ENCODE measurements at regions not wholly inside any gene's neighbourhood (a gene's known extent, or its start where the extent isn't known, plus 50 kb on each side); places are given as distances from the start of the nearest gene placed in this dataset.

DNA sequence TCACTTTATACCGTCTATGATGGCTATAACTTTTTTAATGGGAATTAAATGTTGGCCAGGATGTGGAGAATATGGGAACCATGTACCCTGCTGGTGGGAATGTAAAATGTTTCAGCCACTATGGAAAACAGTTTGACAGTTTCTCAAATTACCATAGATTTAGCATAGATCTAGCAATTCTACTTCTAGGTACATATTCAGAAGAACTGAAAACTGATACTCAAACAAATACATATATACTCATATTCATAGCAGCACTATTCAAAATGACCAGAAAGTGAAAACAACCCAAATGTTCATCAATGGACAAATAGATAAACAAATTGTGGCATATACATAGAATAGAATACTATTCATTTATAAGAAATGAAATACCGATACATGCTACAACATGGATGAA is 539.4 kb downstream of the IGSF11 start:
- Histone ChIP-seq H3K4me1 (ENCODE audit: insufficient read depth, low read length) (no peaks in the 10 kb centered on the region), H3K79me2 (ENCODE audit: low read length) (no peaks in the 10 kb centered on the region), H3K9me3 (ENCODE audit: low read length) (peaks cover 21% of the 10 kb centered on the region), H2AFZ (ENCODE audit: low read length) (no peak overlapping the region), H3F3A (ENCODE audit: low read length, unreplicated experiment) (no peaks in the 10 kb centered on the region), H3K9me2 (replicated peaks; ENCODE audit: low read length) (no peaks in the 10 kb centered on the region), H3K9ac (ENCODE audit: low read length) (no peak overlapping the region), H4K20me1 (ENCODE audit: low read length) (no peaks in the 10 kb centered on the region), H3K4me2 (ENCODE audit: low read length) (no peak overlapping the region), H3K27ac (ENCODE audit: low read length) (no peak overlapping the region), H3K27me3 (ENCODE audit: low read length) (no peaks in the 10 kb centered on the region), H3K4me3 (ENCODE audit: low read length) (no peak overlapping the region), H3K36me3 (ENCODE audit: low read depth, low read length) (no peaks in the 10 kb centered on the region)
- no TSS peak for BruUV-seq (replicated peaks)
- CTCF ChIA-PET: no interaction called here
- POLR2A ChIA-PET (ENCODE audit: unreplicated experiment): no interaction called here
- no peak for ATAC-seq
- TF ChIP-seq, protein P1, sequence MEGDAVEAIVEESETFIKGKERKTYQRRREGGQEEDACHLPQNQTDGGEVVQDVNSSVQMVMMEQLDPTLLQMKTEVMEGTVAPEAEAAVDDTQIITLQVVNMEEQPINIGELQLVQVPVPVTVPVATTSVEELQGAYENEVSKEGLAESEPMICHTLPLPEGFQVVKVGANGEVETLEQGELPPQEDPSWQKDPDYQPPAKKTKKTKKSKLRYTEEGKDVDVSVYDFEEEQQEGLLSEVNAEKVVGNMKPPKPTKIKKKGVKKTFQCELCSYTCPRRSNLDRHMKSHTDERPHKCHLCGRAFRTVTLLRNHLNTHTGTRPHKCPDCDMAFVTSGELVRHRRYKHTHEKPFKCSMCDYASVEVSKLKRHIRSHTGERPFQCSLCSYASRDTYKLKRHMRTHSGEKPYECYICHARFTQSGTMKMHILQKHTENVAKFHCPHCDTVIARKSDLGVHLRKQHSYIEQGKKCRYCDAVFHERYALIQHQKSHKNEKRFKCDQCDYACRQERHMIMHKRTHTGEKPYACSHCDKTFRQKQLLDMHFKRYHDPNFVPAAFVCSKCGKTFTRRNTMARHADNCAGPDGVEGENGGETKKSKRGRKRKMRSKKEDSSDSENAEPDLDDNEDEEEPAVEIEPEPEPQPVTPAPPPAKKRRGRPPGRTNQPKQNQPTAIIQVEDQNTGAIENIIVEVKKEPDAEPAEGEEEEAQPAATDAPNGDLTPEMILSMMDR (conservative IDR thresholded peaks at IDR 0.05; ENCODE audit: low read depth, low read length): no peak
- TF ChIP-seq EZH2 (IDR thresholded peaks at IDR 0.05; ENCODE audit: low read length, unreplicated experiment) (no peak), EZH2phosphoT487 (IDR thresholded peaks at IDR 0.05; ENCODE audit: borderline replicate concordance, low read length) (no peak)
- no peak for DNase-seq
- intact Hi-C loops (cut with micrococcal nuclease): no loop called here

- CTCF ChIA-PET: no interaction called here
- DNase-seq: no peak
- H4K20me1 ChIP-seq (ENCODE audit: low read length): no peaks in the 10 kb centered on the region
- BruUV-seq (replicated peaks): no TSS peak
- no peak overlapping the region for H2AFZ ChIP-seq (ENCODE audit: low read length)
- ATAC-seq: no peak
- POLR2A ChIA-PET (ENCODE audit: unreplicated experiment): no interaction called here
- no peaks in the 10 kb centered on the region for H3K4me1 ChIP-seq (ENCODE audit: insufficient read depth, low read length)
- no peaks in the 10 kb centered on the region for H3K36me3 ChIP-seq (ENCODE audit: low read depth, low read length)
- H3K9me3 ChIP-seq (ENCODE audit: low read length): peaks cover 26% of the 10 kb centered on the region
- H3K79me2 ChIP-seq (ENCODE audit: low read length): no peaks in the 10 kb centered on the region
- no peak overlapping the region for H3K4me2 ChIP-seq (ENCODE audit: low read length)
- no peak overlapping the region for H3K27ac ChIP-seq (ENCODE audit: low read length)
- no peak overlapping the region for H3K9ac ChIP-seq (ENCODE audit: low read length)
- intact Hi-C loops (cut with micrococcal nuclease): no loop called here
- no peaks in the 10 kb centered on the region for H3F3A ChIP-seq (ENCODE audit: low read length, unreplicated experiment)
- H3K9me2 ChIP-seq (replicated peaks; ENCODE audit: low read length): no peaks in the 10 kb centered on the region
- H3K4me3 ChIP-seq (ENCODE audit: low read length): no peak overlapping the region
- TF ChIP-seq, protein P1 (conservative IDR thresholded peaks at IDR 0.05; ENCODE audit: low read depth, low read length): no peak
- no peak for TF ChIP-seq EZH2 (IDR thresholded peaks at IDR 0.05; ENCODE audit: low read length, unreplicated experiment)
- no peak for TF ChIP-seq EZH2phosphoT487 (IDR thresholded peaks at IDR 0.05; ENCODE audit: borderline replicate concordance, low read length)
- no peaks in the 10 kb centered on the region for H3K27me3 ChIP-seq (ENCODE audit: low read length)
Measured at GRCh38 chr3:118497274-118497673, 537.4 kb downstream of the IGSF11 start.

DNA sequence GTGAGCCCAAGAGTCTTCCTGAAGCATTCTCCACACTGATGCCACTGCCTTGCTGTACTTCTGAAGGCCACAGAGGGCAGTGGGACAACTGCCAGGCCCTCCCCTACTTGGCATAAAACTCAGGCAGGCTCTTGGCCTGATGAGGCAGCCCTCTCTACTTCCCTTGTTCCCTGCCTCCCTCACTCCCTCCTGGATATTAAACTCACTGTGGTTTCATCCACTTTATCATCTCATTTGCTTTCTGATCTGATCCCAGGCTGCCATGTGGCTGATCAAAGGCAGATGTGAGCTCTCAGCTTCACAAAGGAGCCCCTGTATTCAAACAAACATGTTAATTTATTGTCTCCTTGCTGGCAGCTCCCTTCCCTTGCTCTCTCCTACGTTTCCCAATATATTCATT is 533.5 kb downstream of the IGSF11 start:
- no peak overlapping the region for H2AFZ ChIP-seq (ENCODE audit: low read length)
- intact Hi-C loops (cut with micrococcal nuclease): no loop called here
- no peaks in the 10 kb centered on the region for H4K20me1 ChIP-seq (ENCODE audit: low read length)
- no TSS peak for BruUV-seq (replicated peaks)
- no peaks in the 10 kb centered on the region for H3F3A ChIP-seq (ENCODE audit: low read length, unreplicated experiment)
- TF ChIP-seq EZH2 (IDR thresholded peaks at IDR 0.05; ENCODE audit: low read length, unreplicated experiment) (no peak), EZH2phosphoT487 (IDR thresholded peaks at IDR 0.05; ENCODE audit: borderline replicate concordance, low read length) (no peak)
- TF ChIP-seq, protein P1 (conservative IDR thresholded peaks at IDR 0.05; ENCODE audit: low read depth, low read length): no peak
- DNase-seq (peak; percentile 27), ATAC-seq (no peak)
- H3K27ac ChIP-seq (ENCODE audit: low read length): no peak overlapping the region
- no peaks in the 10 kb centered on the region for H3K36me3 ChIP-seq (ENCODE audit: low read depth, low read length)
- H3K27me3 ChIP-seq (ENCODE audit: low read length): no peaks in the 10 kb centered on the region
- no peaks in the 10 kb centered on the region for H3K9me2 ChIP-seq (replicated peaks; ENCODE audit: low read length)
- peaks cover 28% of the 10 kb centered on the region for H3K9me3 ChIP-seq (ENCODE audit: low read length)
- ChIA-PET CTCF (no interaction called here), POLR2A (ENCODE audit: unreplicated experiment) (no interaction called here)
- no peaks in the 10 kb centered on the region for H3K4me1 ChIP-seq (ENCODE audit: insufficient read depth, low read length)
- no peaks in the 10 kb centered on the region for H3K79me2 ChIP-seq (ENCODE audit: low read length)
- H3K4me3 ChIP-seq (ENCODE audit: low read length): no peak overlapping the region
- H3K4me2 ChIP-seq (ENCODE audit: low read length): no peak overlapping the region
- no peak overlapping the region for H3K9ac ChIP-seq (ENCODE audit: low read length)

Measured in PC-3 (cell line).